DMS153 treated with DMSO at 0.1 percent for 48 hours (cell line): ENCODE measurements at regions not wholly inside any gene's neighbourhood (a gene's known extent, or its start where the extent isn't known, plus 50 kb on each side); places are given as distances from the start of the nearest gene placed in this dataset.

Experiments used
- DNase-seq: peaks from one replicate; lab custom pipeline; 2025; ENCODE audit not compliant: unreplicated experiment; lab: John Stamatoyannopoulos, UW

- no peak for DNase-seq
These were observed 115.5 kb downstream of the TWIST2 start for GRCh38 chr2:238963161-238963970.

GRCh38 chr2:238963971-238964328 is 116.1 kb downstream of the TWIST2 start:
- DNase-seq = no peak

- DNase-seq = no peak
These were observed 116.7 kb downstream of the TWIST2 start for GRCh38 chr2:238964544-238965067.

- DNase-seq = no peak
These were observed 117.6 kb downstream of the TWIST2 start for GRCh38 chr2:238965371-238966071.

- no peak for DNase-seq
These were observed 118.4 kb downstream of the TWIST2 start for GRCh38 chr2:238966072-238966937.

GRCh38 chr2:238967031-238967977 is 119.4 kb downstream of the TWIST2 start:
- no peak for DNase-seq

- no peak for DNase-seq
These were observed 120.1 kb downstream of the TWIST2 start for GRCh38 chr2:238967978-238968360.

- no peak for DNase-seq
These were observed 120.9 kb downstream of the TWIST2 start for GRCh38 chr2:238968616-238969384.

GRCh38 chr2:238969857-238970256 is 122.0 kb downstream of the TWIST2 start:
- no peak for DNase-seq

- peak; percentile 3 for DNase-seq
These were observed 122.7 kb downstream of the TWIST2 start for GRCh38 chr2:238970553-238971081.

- no peak for DNase-seq
These were observed 123.6 kb downstream of the TWIST2 start for GRCh38 chr2:238971318-238972145.

- no peak for DNase-seq
These were observed 124.2 kb downstream of the TWIST2 start for GRCh38 chr2:238972146-238972445.

GRCh38 chr2:238973038-238973739 is 125.3 kb downstream of the TWIST2 start:
- no peak for DNase-seq

- no peak for DNase-seq
These were observed 126.2 kb downstream of the TWIST2 start for GRCh38 chr2:238974081-238974480.

- no peak for DNase-seq
These were observed 126.7 kb downstream of the TWIST2 start for GRCh38 chr2:238974501-238975166.

GRCh38 chr2:238975408-238975807 is 127.5 kb downstream of the TWIST2 start:
- DNase-seq = no peak

GRCh38 chr2:238978497-238978896 is 130.6 kb downstream of the TWIST2 start:
- no peak for DNase-seq
